C4-2B (cell line): ENCODE measurements at regions not wholly inside any gene's neighbourhood (a gene's known extent, or its start where the extent isn't known, plus 50 kb on each side); places are given as distances from the start of the nearest gene placed in this dataset.
A peak's percentile ranks its signal among the peaks of the same experiment; 100 is the strongest.

ENCODE experiments used
- H3K27ac ChIP-seq: fragments of 450-650 bp; 2 replicates; pipeline ENCODE4 v1.5.1; 2017
- ZFX ChIP-seq: fragments of 450-650 bp; IDR thresholded peaks from 2 replicates; pipeline ENCODE4 v1.6.1; 2017
- TF ChIP-seq, protein P1 (sequence below): fragments of 450-650 bp; conservative IDR thresholded peaks from 2 replicates; pipeline ENCODE4 v1.5.1; 2017; ENCODE audit warnings: mild to moderate bottlenecking

DNA sequence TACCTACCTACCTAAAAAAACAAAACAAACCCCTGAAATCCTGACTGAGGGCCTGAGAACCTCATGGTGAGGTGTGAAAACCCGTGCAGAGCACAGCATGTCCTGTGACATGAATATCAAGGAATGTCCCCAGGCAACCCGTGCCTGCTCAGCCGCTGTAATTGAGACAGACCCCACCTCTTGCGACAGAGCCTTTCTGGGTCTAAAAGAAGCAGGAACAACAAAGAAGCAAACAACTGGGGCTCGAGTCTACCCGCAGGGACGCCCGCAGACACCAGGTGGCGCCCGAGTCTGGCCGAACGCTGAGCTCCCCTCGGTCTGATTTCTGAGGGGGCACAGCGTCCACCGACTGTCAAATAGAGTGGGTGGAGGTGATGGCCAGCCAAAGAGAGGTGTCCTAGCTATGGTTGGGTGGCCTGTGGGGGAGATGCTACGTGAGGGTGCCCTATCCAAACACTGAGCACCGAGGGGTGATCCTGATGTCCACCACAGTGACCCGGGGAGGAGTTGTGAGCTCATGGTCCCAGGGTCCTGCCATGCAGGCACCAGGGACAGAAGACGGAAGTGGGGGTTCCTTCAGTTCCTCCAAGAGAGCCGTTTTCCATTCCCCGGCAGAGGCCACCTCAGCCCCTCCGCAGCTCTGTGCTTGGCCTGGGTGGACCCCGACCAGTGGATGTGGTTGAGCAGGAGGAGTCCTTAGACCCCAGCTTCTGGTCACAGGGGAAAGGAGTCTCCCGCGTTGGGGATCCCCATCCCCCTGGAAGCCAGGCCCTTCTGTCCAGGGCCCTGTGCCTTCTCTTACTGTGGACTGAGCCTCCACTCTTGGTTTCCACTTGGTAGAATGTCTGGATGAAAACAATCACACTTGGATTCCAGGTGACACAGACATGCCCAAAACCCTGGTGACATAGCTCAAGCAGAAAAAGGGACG lies 268.2 kb downstream of the CDC5L start:
- H3K27ac ChIP-seq, result no peak overlapping the region; the same call in 1 of the 2 replicates
- no peak for TF ChIP-seq ZFX
- TF ChIP-seq, protein P1, sequence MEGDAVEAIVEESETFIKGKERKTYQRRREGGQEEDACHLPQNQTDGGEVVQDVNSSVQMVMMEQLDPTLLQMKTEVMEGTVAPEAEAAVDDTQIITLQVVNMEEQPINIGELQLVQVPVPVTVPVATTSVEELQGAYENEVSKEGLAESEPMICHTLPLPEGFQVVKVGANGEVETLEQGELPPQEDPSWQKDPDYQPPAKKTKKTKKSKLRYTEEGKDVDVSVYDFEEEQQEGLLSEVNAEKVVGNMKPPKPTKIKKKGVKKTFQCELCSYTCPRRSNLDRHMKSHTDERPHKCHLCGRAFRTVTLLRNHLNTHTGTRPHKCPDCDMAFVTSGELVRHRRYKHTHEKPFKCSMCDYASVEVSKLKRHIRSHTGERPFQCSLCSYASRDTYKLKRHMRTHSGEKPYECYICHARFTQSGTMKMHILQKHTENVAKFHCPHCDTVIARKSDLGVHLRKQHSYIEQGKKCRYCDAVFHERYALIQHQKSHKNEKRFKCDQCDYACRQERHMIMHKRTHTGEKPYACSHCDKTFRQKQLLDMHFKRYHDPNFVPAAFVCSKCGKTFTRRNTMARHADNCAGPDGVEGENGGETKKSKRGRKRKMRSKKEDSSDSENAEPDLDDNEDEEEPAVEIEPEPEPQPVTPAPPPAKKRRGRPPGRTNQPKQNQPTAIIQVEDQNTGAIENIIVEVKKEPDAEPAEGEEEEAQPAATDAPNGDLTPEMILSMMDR, result peak; percentile 97

DNA sequence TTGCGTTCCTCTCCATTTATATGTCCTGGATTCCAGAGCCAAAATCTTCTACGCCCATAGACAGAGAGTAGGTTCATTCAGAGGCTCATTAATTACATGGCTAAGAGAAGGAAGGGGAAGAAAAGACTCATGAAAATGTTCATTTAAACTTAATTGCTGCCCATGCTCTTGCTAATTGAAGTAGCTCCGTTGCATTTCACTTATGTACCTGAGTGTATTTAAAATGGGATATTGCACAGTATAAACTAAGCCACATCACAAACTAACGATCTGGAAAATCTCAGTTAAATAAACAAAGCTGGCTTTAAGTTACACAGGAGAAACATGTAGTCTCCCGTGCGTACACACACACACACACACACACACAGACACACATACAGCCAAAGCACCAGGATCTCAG lies 269.2 kb downstream of the CDC5L start:
- no peak overlapping the region for H3K27ac ChIP-seq
- TF ChIP-seq, protein P1, result no peak
- TF ChIP-seq ZFX, result no peak

DNA sequence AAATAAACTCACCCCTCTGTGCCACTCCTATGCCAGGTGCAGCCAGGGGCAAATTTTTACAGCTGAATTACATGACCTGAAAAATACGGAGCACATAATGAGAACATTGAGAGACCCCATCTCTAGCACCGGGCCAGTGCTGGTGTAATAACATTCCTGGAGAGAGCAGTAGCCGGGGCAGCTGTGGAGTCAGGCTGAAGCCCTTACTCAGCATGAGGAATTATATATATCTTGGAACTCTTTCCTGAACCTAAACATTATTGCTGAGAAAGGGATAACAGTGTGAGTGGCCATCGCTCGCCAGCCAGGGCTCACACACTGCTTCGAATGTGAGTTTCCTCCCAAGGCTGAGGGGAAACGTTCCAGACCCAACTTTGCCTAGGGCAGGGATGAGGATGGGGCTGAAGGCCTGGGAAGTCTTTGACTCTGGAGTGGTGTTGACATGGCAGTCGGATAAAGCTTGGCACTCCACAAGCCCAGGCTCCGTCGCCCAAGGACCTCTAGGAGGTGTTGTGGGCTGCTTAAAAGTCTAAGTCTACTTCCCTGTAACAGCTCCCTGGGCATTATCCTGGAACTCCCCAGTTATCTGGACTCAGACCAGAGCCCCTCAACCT lies 269.8 kb downstream of the CDC5L start:
- no peak for TF ChIP-seq ZFX
- TF ChIP-seq, protein P1, result no peak
- H3K27ac ChIP-seq, result no peak overlapping the region; the same call in 1 of the 2 replicates

DNA sequence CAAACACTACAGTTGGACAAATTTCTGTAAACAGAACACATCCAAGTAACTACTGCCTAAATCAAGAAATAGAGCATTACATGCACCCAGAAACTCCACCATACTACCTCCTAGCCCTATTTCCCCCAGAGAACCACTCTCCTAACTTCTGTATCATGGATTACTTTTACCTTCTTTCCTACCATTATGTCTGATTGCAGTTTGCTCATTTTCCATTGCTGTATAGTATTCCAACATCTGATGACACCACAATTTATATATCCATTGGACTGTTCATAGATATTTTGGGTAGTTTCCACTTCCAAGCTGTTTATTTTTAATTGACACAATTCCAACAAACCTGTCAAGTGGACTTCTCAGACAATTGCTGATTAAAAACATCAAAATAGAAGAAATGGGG lies 271.1 kb downstream of the CDC5L start:
- H3K27ac ChIP-seq, result no peak overlapping the region
- TF ChIP-seq ZFX, result no peak
- TF ChIP-seq, protein P1, result no peak

DNA sequence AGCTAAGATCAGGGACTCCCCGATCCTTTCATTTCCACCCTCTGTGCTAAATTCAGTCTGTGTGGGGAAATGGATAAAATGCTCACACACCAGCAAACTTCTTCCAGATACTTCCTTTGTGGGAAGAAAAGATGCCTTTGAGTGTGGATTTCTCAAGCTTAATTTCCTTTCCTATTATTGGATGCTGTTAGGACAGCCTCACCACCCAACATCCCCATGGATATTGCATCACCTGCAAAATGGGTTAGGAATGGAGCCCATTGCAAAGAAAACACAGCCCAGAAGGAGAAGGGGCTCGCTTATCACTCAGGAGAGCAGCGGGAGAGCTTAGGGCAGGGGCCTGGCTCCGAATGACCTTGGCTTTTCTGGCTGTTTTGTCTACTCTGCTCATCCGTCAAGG lies 272.2 kb downstream of the CDC5L start:
- TF ChIP-seq ZFX, result no peak
- TF ChIP-seq, protein P1, result no peak
- H3K27ac ChIP-seq, result no peak overlapping the region

DNA sequence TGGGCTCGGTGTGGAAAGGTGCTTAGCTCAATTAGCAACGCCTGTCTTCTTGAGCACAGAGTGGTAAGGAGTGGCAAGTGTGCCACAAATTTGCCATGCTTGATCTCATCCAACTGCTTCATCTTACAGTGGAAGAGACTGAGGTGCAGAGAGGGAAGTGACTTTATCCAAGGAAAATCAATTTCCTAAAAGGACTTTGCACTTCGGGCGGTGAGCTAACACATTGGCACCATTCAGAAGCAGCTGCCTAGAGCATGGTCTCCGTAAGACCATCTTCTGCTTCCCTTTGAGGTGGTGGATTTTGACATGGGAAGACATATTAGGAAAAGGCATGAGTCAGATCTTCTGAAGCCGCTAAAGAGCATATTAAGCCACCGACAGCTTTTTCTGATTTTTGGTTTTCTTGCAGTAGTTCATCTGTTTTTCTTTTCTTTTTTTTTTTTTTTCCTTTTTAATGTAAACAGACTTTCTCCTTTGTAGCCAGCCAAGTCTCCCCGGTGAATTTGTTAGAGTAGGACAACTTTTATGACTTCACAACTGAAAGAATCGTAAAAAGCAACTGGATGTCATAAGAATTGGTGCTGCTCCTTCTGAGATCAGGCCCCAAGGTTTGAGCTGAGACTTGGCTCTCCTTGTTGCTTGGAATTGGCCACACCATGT lies 273.2 kb downstream of the CDC5L start:
- TF ChIP-seq, protein P1, result no peak
- TF ChIP-seq ZFX, result no peak

More for the DNA sequence above, 273.2 kb downstream of the CDC5L start:
- H3K27ac ChIP-seq, result peak overlapping the region; percentile 23; the same call in 1 of the 2 replicates
